ENCODE measurements at regions not wholly inside any gene's neighbourhood (a gene's known extent, or its start where the extent isn't known, plus 50 kb on each side); places are given as distances from the start of the nearest gene placed in this dataset.

DNA sequence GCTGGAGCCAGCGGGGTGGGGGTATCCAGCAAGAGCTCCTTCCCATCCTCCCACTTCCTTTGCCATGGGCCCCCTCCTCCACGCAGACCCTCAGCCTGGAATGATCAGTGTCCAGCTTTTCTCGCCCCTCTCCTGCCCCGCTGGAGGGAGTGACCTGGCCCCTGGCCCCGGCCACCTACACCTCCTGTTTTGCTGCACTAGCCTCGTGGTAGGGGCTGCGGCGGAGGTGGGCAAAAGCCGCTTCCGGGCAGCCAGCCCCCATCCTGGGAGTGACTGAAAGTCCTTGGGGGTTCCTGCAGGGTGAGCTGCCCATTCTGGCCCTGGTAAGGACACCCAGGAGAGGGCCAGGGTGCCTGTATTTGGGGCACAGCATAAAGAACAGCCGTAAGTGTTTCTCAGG, 295.7 kb downstream of the SEC14L1 start:
- Histone ChIP-seq H3K36me3 (no peaks in the 10 kb centered on the region), H3K27ac (peak overlapping the region in 2 of 4 donors; percentile 48 to 78), H3K9me3 (no peaks in the 10 kb centered on the region), H3K4me3 (peak overlapping the region in 1 of 4 donors; percentile 13), H3K27me3 (no peaks in the 10 kb centered on the region), H3K4me1 (peaks cover 84 to 87% (median 85%) of the 10 kb centered on the region in 4 donors)
- TF ChIP-seq EP300 (IDR thresholded peaks at IDR 0.05) (no peak), POLR2AphosphoS5 (IDR thresholded peaks at IDR 0.05) (no peak), POLR2A (IDR thresholded peaks at IDR 0.05) (no peak), CTCF (IDR thresholded peaks at IDR 0.05) (no peak)
- WGBS, 2 donors: 59 to 70% methylated on average over 4 to 11 of the region's 11 CpGs
- ATAC-seq (ENCODE audit: low FRiP score in 2 of 2) (no peak), DNase-seq (peak in 1 of 2 donors; percentile 68)

GRCh38 chr17:77437017-77437416, 296.2 kb downstream of the SEC14L1 start:
- DNase-seq: peak in 1 of 2 donors; percentile 50
- TF ChIP-seq POLR2A (IDR thresholded peaks at IDR 0.05) (no peak), POLR2AphosphoS5 (IDR thresholded peaks at IDR 0.05) (no peak), CTCF (IDR thresholded peaks at IDR 0.05) (no peak), EP300 (IDR thresholded peaks at IDR 0.05) (no peak)
- ATAC-seq (ENCODE audit: low FRiP score in 2 of 2): peak; percentile 13 to 50
- Histone ChIP-seq H3K9me3 (no peaks in the 10 kb centered on the region), H3K27me3 (no peaks in the 10 kb centered on the region), H3K4me1 (peaks cover 89 to 92% (median 90%) of the 10 kb centered on the region in 4 donors), H3K36me3 (no peaks in the 10 kb centered on the region), H3K27ac (peak overlapping the region in 3 of 4 donors; percentile 19 to 78 (median 48)), H3K4me3 (no peak overlapping the region)
- 24 to 27% methylated on average over 4 to 6 of the region's 10 CpGs for WGBS, 2 donors

GRCh38 chr17:77437747-77438146, 297.0 kb downstream of the SEC14L1 start:
- TF ChIP-seq POLR2A (IDR thresholded peaks at IDR 0.05) (no peak), POLR2AphosphoS5 (IDR thresholded peaks at IDR 0.05) (no peak), CTCF (IDR thresholded peaks at IDR 0.05) (no peak), EP300 (IDR thresholded peaks at IDR 0.05) (no peak)
- peak in 1 of 2 donors; percentile 56 for DNase-seq
- WGBS, 2 donors: 89% methylated on average over 5 to 12 of the region's 12 CpGs

GRCh38 chr17:77438241-77439188, 297.7 kb downstream of the SEC14L1 start:
- DNase-seq (no peak), ATAC-seq (ENCODE audit: low FRiP score in 2 of 2) (no peak)
- H3K27ac ChIP-seq: peak overlapping the region in 3 of 4 donors; percentile 78 to 83 (median 81)
- TF ChIP-seq EP300 (IDR thresholded peaks at IDR 0.05) (no peak), CTCF (IDR thresholded peaks at IDR 0.05) (no peak), POLR2A (IDR thresholded peaks at IDR 0.05) (no peak), POLR2AphosphoS5 (IDR thresholded peaks at IDR 0.05) (no peak)
- H3K4me3 ChIP-seq: no peak overlapping the region
- no peaks in the 10 kb centered on the region for H3K27me3 ChIP-seq
- 75 to 78% methylated on average over 14 of the region's 14 CpGs for WGBS, 2 donors
- no peaks in the 10 kb centered on the region for H3K9me3 ChIP-seq
- no peaks in the 10 kb centered on the region for H3K36me3 ChIP-seq
- H3K4me1 ChIP-seq: peaks cover 86 to 98% (median 92%) of the 10 kb centered on the region in 4 donors

More at GRCh38 chr17:77437747-77438146, 297.0 kb downstream of the SEC14L1 start:
- Histone ChIP-seq H3K36me3 (no peaks in the 10 kb centered on the region), H3K4me3 (no peak overlapping the region), H3K27ac (peak overlapping the region in 3 of 4 donors; percentile 19 to 83 (median 78)), H3K9me3 (no peaks in the 10 kb centered on the region), H3K27me3 (no peaks in the 10 kb centered on the region), H3K4me1 (peaks cover 91 to 97% (median 93%) of the 10 kb centered on the region in 4 donors)
- ATAC-seq (ENCODE audit: low FRiP score in 2 of 2): no peak

Measured in upper lobe of left lung (tissue), 6 donors.